H1 (cell line): ENCODE measurements at regions not wholly inside any gene's neighbourhood (a gene's known extent, or its start where the extent isn't known, plus 50 kb on each side); places are given as distances from the start of the nearest gene placed in this dataset.

Source experiments
- CTCF ChIA-PET: fragments of 300-600 bp; sonication (Branson Sonifier 250); formaldehyde crosslinking; loops from one replicate; lab custom pipeline; 2021; ENCODE audit not compliant: partially characterized antibody; lab: Charles Lee
- POLR2A ChIA-PET: fragments of 300-600 bp; sonication (Branson Sonifier 250); formaldehyde crosslinking; loops from one replicate; lab custom pipeline; 2021; ENCODE audit warnings: inconsistent platforms; ENCODE audit not compliant: partially characterized antibody; lab: Charles Lee
- DNase-seq, 2 experiments: peaks; one replicate each; pipeline versions ENCODE4 v3.0.0 to v3.0.0-alpha.2; 2010 to 2022; ENCODE audit warnings: low spot score in 2 of 2, low read depth in 1 of 2, mixed read lengths in 1 of 2
- FAIRE-seq: peaks from 2 replicates; lab custom pipeline; 2011; peaks lifted over from hg19 to GRCh38; lab: Jason Lieb, UNC
- H2AFZ ChIP-seq: 2 replicates; pipeline ENCODE4 v1.8.1; 2012; ENCODE audit warnings: low read length, inconsistent platforms
- H2AK5ac ChIP-seq: 2 replicates; pipeline ENCODE4 v1.6.1; 2013; ENCODE audit warnings: low read depth, low read length
- H2BK120ac ChIP-seq: replicated peaks from 2 replicates; pipeline ENCODE3; 2013; ENCODE audit warnings: low read depth, low read length, inconsistent platforms
- H2BK12ac ChIP-seq: 2 replicates; pipeline ENCODE4 v1.6.1; 2013; ENCODE audit warnings: low read depth, low read length
- H2BK15ac ChIP-seq: 2 replicates; pipeline ENCODE4 v1.6.1; 2013; ENCODE audit warnings: low read length
- H2BK20ac ChIP-seq: 2 replicates; pipeline ENCODE4 v1.6.1; 2013; ENCODE audit warnings: low read length
- H2BK5ac ChIP-seq: 2 replicates; pipeline ENCODE4 v1.6.1; 2013; ENCODE audit warnings: low read depth, low read length
- H3K14ac ChIP-seq: 2 replicates; pipeline ENCODE4 v1.6.1; 2013; ENCODE audit warnings: inconsistent platforms; ENCODE audit not compliant: insufficient read length
- H3K18ac ChIP-seq: 2 replicates; pipeline ENCODE4 v1.6.1; 2013; ENCODE audit warnings: low read length; ENCODE audit errors: extremely low read depth
- H3K23ac ChIP-seq: 2 replicates; pipeline ENCODE4 v1.6.1; 2013; ENCODE audit warnings: inconsistent platforms; ENCODE audit not compliant: insufficient read length
- H3K23me2 ChIP-seq: 2 replicates; pipeline ENCODE4 v1.6.1; 2013; ENCODE audit warnings: low read depth, low read length
- H3K27ac ChIP-seq: 2 replicates; pipeline ENCODE4 v1.6.1; 2011; ENCODE audit warnings: low read depth, low read length, inconsistent platforms
- H3K27me3 ChIP-seq, 4 experiments: replicated peaks in 1 of 4; 1 replicate in 1 of 4; 2 replicates in 3 of 4; pipeline versions ENCODE4 v1.6.1 to v1.8.1; 2011 to 2013; ENCODE audit warnings: low read length in 3 of 4, mild to moderate bottlenecking in 3 of 4, inconsistent platforms in 2 of 4, mixed read lengths in 2 of 4, moderate library complexity in 1 of 4; ENCODE audit not compliant: control insufficient read depth in 3 of 4, insufficient read depth in 3 of 4; ENCODE audit errors: extremely low read depth in 1 of 4
- H3K36me3 ChIP-seq, 4 experiments: 2 replicates each; pipeline versions ENCODE4 v1.6.1 to v1.8.1; 2011 to 2013; ENCODE audit warnings: mild to moderate bottlenecking in 4 of 4, low read length in 3 of 4, moderate library complexity in 2 of 4, control low read depth in 1 of 4, inconsistent platforms in 1 of 4; ENCODE audit not compliant: insufficient read depth in 4 of 4, control insufficient read depth in 2 of 4
- H3K4ac ChIP-seq: replicated peaks from 2 replicates; pipeline ENCODE3; 2013; ENCODE audit warnings: low read length, low read depth, mixed read lengths, inconsistent platforms; ENCODE audit not compliant: insufficient read length
- H3K4me1 ChIP-seq, 4 experiments: replicated peaks in 1 of 4; 1 replicate in 1 of 4; 2 replicates in 3 of 4; pipeline versions ENCODE4 v1.6.1 to v1.8.1; 2011 to 2013; ENCODE audit warnings: low read length in 3 of 4, inconsistent platforms in 2 of 4, mixed read lengths in 1 of 4; ENCODE audit not compliant: insufficient read depth in 4 of 4, control insufficient read depth in 3 of 4
- H3K4me2 ChIP-seq, 2 experiments: 2 replicates each; pipeline versions ENCODE4 v1.6.1 to v1.8.1; 2011 to 2013; ENCODE audit warnings: low read depth in 2 of 2, low read length in 2 of 2, control low read depth in 1 of 2, inconsistent platforms in 1 of 2, mild to moderate bottlenecking in 1 of 2; ENCODE audit not compliant: insufficient read depth in 1 of 2
- H3K4me3 ChIP-seq, 4 experiments: fragments of 200-600, 300-600 bp in 1 of 4; sonication (generic), shearing (Covaris generic), sonication (Bioruptor Twin) in 1 of 4; 2 replicates each; pipeline versions ENCODE4 v1.5.1 to v1.8.1; 2011 to 2016; ENCODE audit warnings: low read length in 4 of 4, low read depth in 3 of 4, control low read depth in 2 of 4, inconsistent platforms in 2 of 4, mild to moderate bottlenecking in 2 of 4, mixed read lengths in 1 of 4, moderate library complexity in 1 of 4; ENCODE audit not compliant: insufficient read depth in 2 of 4; ENCODE audit errors: extremely low read depth in 1 of 4
- H3K56ac ChIP-seq: replicated peaks from 2 replicates; pipeline ENCODE3; 2013; ENCODE audit warnings: low read depth, mild to moderate bottlenecking, mixed read lengths, low read length, inconsistent platforms; ENCODE audit not compliant: insufficient read length
- H3K79me1 ChIP-seq: 2 replicates; pipeline ENCODE4 v1.6.1; 2013; ENCODE audit warnings: low read depth, low read length, control low read depth
- H3K79me2 ChIP-seq, 2 experiments: 2 replicates each; pipeline versions ENCODE4 v1.6.1 to v1.8.1; 2012 to 2013; ENCODE audit warnings: low read length in 2 of 2, mild to moderate bottlenecking in 2 of 2, inconsistent platforms in 1 of 2; ENCODE audit not compliant: insufficient read depth in 2 of 2, control insufficient read depth in 1 of 2
- H3K9ac ChIP-seq, 4 experiments: replicated peaks in 1 of 4; 1 replicate in 1 of 4; 2 replicates in 3 of 4; pipeline versions ENCODE4 v1.6.1 to v1.8.1; 2011 to 2013; ENCODE audit warnings: low read depth in 3 of 4, low read length in 3 of 4, control low read depth in 2 of 4, mild to moderate bottlenecking in 2 of 4, moderate library complexity in 2 of 4, inconsistent platforms in 1 of 4; ENCODE audit errors: extremely low read depth in 1 of 4
- H3K9me3 ChIP-seq, 2 experiments: 2 replicates each; pipeline versions ENCODE4 v1.6.1 to v1.8.1; 2012 to 2013; ENCODE audit warnings: mild to moderate bottlenecking in 2 of 2, moderate library complexity in 2 of 2, control low read depth in 1 of 2, inconsistent platforms in 1 of 2, low read depth in 1 of 2, low read length in 1 of 2, mixed read lengths in 1 of 2; ENCODE audit not compliant: insufficient read depth in 2 of 2
- H4K20me1 ChIP-seq, 2 experiments: replicated peaks in 1 of 2; 2 replicates each; pipeline versions ENCODE3 to v1.8.1; 2011 to 2013; ENCODE audit warnings: inconsistent platforms in 2 of 2, low read length in 2 of 2, mild to moderate bottlenecking in 1 of 2; ENCODE audit not compliant: insufficient read depth in 2 of 2, control insufficient read depth in 1 of 2
- H4K5ac ChIP-seq: 2 replicates; pipeline ENCODE4 v1.6.1; 2013; ENCODE audit warnings: low read length, low read depth, mixed read lengths, inconsistent platforms; ENCODE audit not compliant: insufficient read length
- H4K8ac ChIP-seq: 2 replicates; pipeline ENCODE4 v1.8.0; 2013; ENCODE audit warnings: mild to moderate bottlenecking, moderate library complexity, low read length, inconsistent platforms; ENCODE audit not compliant: insufficient read depth; ENCODE audit errors: extremely low read depth
- H4K91ac ChIP-seq: replicated peaks from 2 replicates; pipeline ENCODE3; 2013; ENCODE audit warnings: low read length, mixed read lengths, inconsistent platforms; ENCODE audit not compliant: insufficient read length
- ASH2L ChIP-seq: fragments of 200-600, 300-600 bp; sonication (generic); IDR thresholded peaks from one replicate; pipeline ENCODE4 v1.7.1; 2017; ENCODE audit warnings: low read length
- ATF3 ChIP-seq: IDR thresholded peaks from 2 replicates; pipeline ENCODE4 v1.6.1; 2011; ENCODE audit warnings: low read depth, mild to moderate bottlenecking, low read length; ENCODE audit not compliant: insufficient read depth
- EP300 ChIP-seq, 2 experiments: IDR thresholded peaks; 1 replicate in 1 of 2; 2 replicates in 1 of 2; pipeline ENCODE4 v1.6.1; 2011 to 2012; ENCODE audit warnings: low read depth in 2 of 2, low read length in 2 of 2, mild to moderate bottlenecking in 2 of 2, borderline replicate concordance in 1 of 2, inconsistent platforms in 1 of 2, moderate library complexity in 1 of 2
- GTF2F1 ChIP-seq: IDR thresholded peaks from 2 replicates; pipeline ENCODE4 v1.6.1; 2012; ENCODE audit warnings: low read depth, low read length, improper control_type of control experiment, borderline replicate concordance
- HDAC2 ChIP-seq, 2 experiments: fragments of 300-600 bp in 1 of 2; sonication (generic) in 1 of 2; IDR thresholded peaks; 2 replicates each; pipeline ENCODE4 v1.6.1; 2011 to 2012; ENCODE audit warnings: low read depth in 2 of 2, low read length in 2 of 2, mild to moderate bottlenecking in 2 of 2, moderate library complexity in 2 of 2, borderline replicate concordance in 1 of 2, inconsistent platforms in 1 of 2
- KDM4A ChIP-seq: IDR thresholded peaks from one replicate; pipeline ENCODE4 v1.7.1; 2012; ENCODE audit warnings: low read depth, mild to moderate bottlenecking, moderate library complexity, low read length, inconsistent platforms; ENCODE audit not compliant: severe bottlenecking
- POU5F1 ChIP-seq: IDR thresholded peaks from 2 replicates; pipeline ENCODE4 v1.6.1; 2011; ENCODE audit warnings: low read depth, mild to moderate bottlenecking, low read length, moderate library complexity
- RAD21 ChIP-seq, 2 experiments: IDR thresholded peaks in 1 of 2; conservative IDR thresholded peaks in 1 of 2; 2 replicates each; pipeline ENCODE4 v1.6.1; 2011; ENCODE audit warnings: low read depth in 2 of 2, low read length in 2 of 2, improper control_type of control experiment in 1 of 2, inconsistent platforms in 1 of 2, mild to moderate bottlenecking in 1 of 2, moderate library complexity in 1 of 2
- SIRT6 ChIP-seq: IDR thresholded peaks from one replicate; pipeline ENCODE4 v1.7.1; 2012; ENCODE audit warnings: low read length, inconsistent platforms
- TCF12 ChIP-seq: IDR thresholded peaks from 2 replicates; pipeline ENCODE4 v1.6.1; 2011; ENCODE audit warnings: low read depth, mild to moderate bottlenecking, low read length
- WGBS, 2 experiments: shearing (Covaris generic) in 1 of 2; methylation state at CpG; one replicate each; pipeline versions ENCODE4 v1.1.6 to v1.1.7; 2013 to 2015; ENCODE audit warnings: low lambda C conversion rate in 2 of 2, mixed read lengths in 2 of 2, inconsistent platforms in 1 of 2, low coverage in 1 of 2, missing lambda C conversion rate in 1 of 2; ENCODE audit not compliant: insufficient replicate concordance in 2 of 2, insufficient coverage in 1 of 2, insufficient read length in 1 of 2; ENCODE audit errors: extremely low coverage in 1 of 2, missing lambda C conversion rate in 1 of 2; 5-methylcytosine and 5-hydroxymethylcytosine counted together

- Histone ChIP-seq H2AK5ac (0 out of 2 replicates have a peak overlapping the region, but pooled peaks have one; percentile 7), H4K8ac (0 out of 2 replicates have a peak overlapping the region, but pooled peaks have one; percentile 29), H4K5ac (no peak overlapping the region), H2BK5ac (peak overlapping the region; percentile 28; the same call in 1 of the 2 replicates), H3K14ac (no peak overlapping the region), H3K79me1 (no peaks in the 10 kb centered on the region), H3K56ac (no peak overlapping the region), H4K20me1 (peaks cover 0 to 2% of the 10 kb centered on the region in 2 experiments), H3K36me3 (no peaks in the 10 kb centered on the region), H2BK15ac (no peak overlapping the region), H3K4me1 (peaks cover 0 to 19% (median 8%) of the 10 kb centered on the region in 4 experiments; a peak in 6 of 7 replicates), H3K23me2 (peaks cover 2% of the 10 kb centered on the region; the same call in 1 of the 2 replicates), H3K9me3 (no peaks in the 10 kb centered on the region), H4K91ac (peak overlapping the region; percentile 52), H3K4me2 (no peak overlapping the region), H3K27me3 (peaks cover 0 to 1% (median 0%) of the 10 kb centered on the region in 4 experiments; a peak in 1 of 7 replicates), H3K9ac (no peak overlapping the region; a peak in 2 of 7 replicates), H2BK12ac (peak overlapping the region; percentile 43; the same call in 1 of the 2 replicates), H3K18ac (peak overlapping the region; percentile 71), H2BK120ac (peak overlapping the region; percentile 14), H3K27ac (no peak overlapping the region), H2BK20ac (peak overlapping the region; percentile 80; the same call in 1 of the 2 replicates), H3K79me2 (no peaks in the 10 kb centered on the region), H2AFZ (peak overlapping the region; percentile 26; the same call in 1 of the 2 replicates), H3K4me3 (no peak overlapping the region), H3K4ac (no peak overlapping the region), H3K23ac (no peak overlapping the region)
- ChIA-PET CTCF (interaction anchor here (0.8 to 2.7 kb wide), 6 partner anchors 10 to 120 kb away, joined by 3 to 11 read pairs (median 4); no protein-coding TSS in a partner anchor), POLR2A (interaction anchor here (0.7 to 3.2 kb wide), 3 partner anchors 10 to 108 kb away, joined by 3 to 13 read pairs (median 3); partner anchors contain the start of gene ID2)
- no peak for FAIRE-seq
- 85% methylated on average over 22 of the region's 22 CpGs; no CpG with 5 or more reads in 1 of the 2 experiments for WGBS, 2 experiments
- DNase-seq, result peak in 1 of 2 experiments; percentile 51
- TF ChIP-seq SIRT6 (no peak), POU5F1 (no peak), GTF2F1 (no peak), EP300 (IDR thresholded peaks at IDR 0.05; ENCODE audit: borderline replicate concordance in 1 of 2, low read depth in 2 of 2, low read length in 2 of 2) (peak in 1 of 2 experiments; percentile 18; a peak in 1 of 3 replicates), HDAC2 (IDR thresholded peaks at IDR 0.05; ENCODE audit: borderline replicate concordance in 1 of 2, low read depth in 2 of 2, low read length in 2 of 2) (0 out of 4 replicates have a peak, but pooled peaks of 1 of the 2 experiments have one; percentile 29), ATF3 (no peak), TCF12 (peak; percentile 76; the same call in 1 of the 2 replicates), RAD21 (IDR thresholded peaks at IDR 0.05 in 1 of 2, conservative IDR thresholded peaks at IDR 0.05 in 1 of 2; ENCODE audit: low read depth in 2 of 2, low read length in 2 of 2) (no peak), ASH2L (peak; percentile 34), KDM4A (no peak)
Measured at GRCh38 chr2:8573234-8573941, 108.5 kb upstream of the ID2 start.
